B cell (primary cell): ENCODE measurements at regions not wholly inside any gene's neighbourhood (a gene's known extent, or its start where the extent isn't known, plus 50 kb on each side); places are given as distances from the start of the nearest gene placed in this dataset.

ENCODE experiments used
- ATAC-seq: fragments of 200-7000 bp; cut with Tn5 transposase; one replicate; pipeline ENCODE4 v1.10.0; 2021; ENCODE audit warnings: low read depth, mild to moderate bottlenecking, moderate number of reproducible peaks, moderate library complexity
- CTCF ChIA-PET: fragments of 350-600 bp; sonication (Branson Sonifier 250); formaldehyde crosslinking; loops from one replicate; lab custom pipeline; 2021; ENCODE audit warnings: antibody characterized with exemption, inconsistent platforms; lab: Charles Lee
- POLR2A ChIA-PET: fragments of 350-600 bp; sonication (Branson Sonifier 250); formaldehyde crosslinking; loops from one replicate; lab custom pipeline; 2021; ENCODE audit warnings: antibody characterized with exemption; lab: Charles Lee
- DNase-seq: peaks from one replicate; pipeline ENCODE4 v3.0.0; 2013
- H2AFZ ChIP-seq: 2 replicates; pipeline ENCODE4 v1.6.1; 2012; ENCODE audit warnings: mild to moderate bottlenecking, low read depth, low read length; ENCODE audit not compliant: insufficient read depth, poor library complexity, severe bottlenecking
- H3K27ac ChIP-seq, 2 donors: 1 replicate in 1 of 2; 2 replicates in 1 of 2; pipeline ENCODE4 v1.5.1; 2012 to 2013; ENCODE audit warnings: low read length in 2 of 2, mild to moderate bottlenecking in 2 of 2, moderate library complexity in 1 of 2
- H3K27me3 ChIP-seq, 4 experiments: fragments of 200-600 bp in 1 of 4; sonication (generic) in 1 of 4; replicated peaks in 1 of 4; 1 replicate in 2 of 4; 2 replicates in 2 of 4; pipeline versions ENCODE4 v1.6.1 to v1.7.0; 2013 to 2016; ENCODE audit warnings: low read length in 3 of 4, mild to moderate bottlenecking in 2 of 4, mixed read lengths in 1 of 4, moderate library complexity in 1 of 4; ENCODE audit not compliant: insufficient read depth in 4 of 4, control insufficient read depth in 3 of 4; ENCODE audit errors: control extremely low read depth in 1 of 4
- H3K36me3 ChIP-seq, 2 experiments: replicated peaks in 1 of 2; 1 replicate in 1 of 2; 2 replicates in 1 of 2; pipeline versions ENCODE4 v1.6.1 to v1.7.1; 2013; ENCODE audit warnings: low read length in 1 of 2; ENCODE audit not compliant: insufficient read depth in 2 of 2, control insufficient read depth in 1 of 2; ENCODE audit errors: control extremely low read depth in 1 of 2, extremely low read depth in 1 of 2
- H3K4me1 ChIP-seq, 2 donors: fragments of 200-600 bp in 1 of 2; sonication (generic) in 1 of 2; 1 replicate in 1 of 2; 2 replicates in 1 of 2; pipeline versions ENCODE4 v1.5.1 to v1.6.1; 2013 to 2017; ENCODE audit warnings: low read length in 2 of 2; ENCODE audit not compliant: control insufficient read depth in 2 of 2, insufficient read depth in 2 of 2
- H3K4me2 ChIP-seq: replicated peaks from 2 replicates; pipeline ENCODE3; 2012; ENCODE audit warnings: mild to moderate bottlenecking, low read depth, low read length; ENCODE audit not compliant: poor library complexity, severe bottlenecking
- H3K4me3 ChIP-seq, 5 experiments: fragments of 200-600 bp in 1 of 5; sonication (generic) in 1 of 5; 1 replicate in 3 of 5; 2 replicates in 2 of 5; pipeline versions ENCODE4 v1.5.1 to v1.7.0; 2011 to 2016; ENCODE audit warnings: low read length in 4 of 5, mild to moderate bottlenecking in 4 of 5, low read depth in 2 of 5, control low read depth in 1 of 5, moderate library complexity in 1 of 5; ENCODE audit not compliant: insufficient read depth in 1 of 5; ENCODE audit errors: control extremely low read depth in 1 of 5, extremely low read depth in 1 of 5
- H3K79me2 ChIP-seq: fragments of 200-600 bp; sonication (generic); one replicate; pipeline ENCODE4 v1.6.0; 2016; ENCODE audit warnings: low read length; ENCODE audit not compliant: control insufficient read depth, insufficient read depth
- H3K9ac ChIP-seq: fragments of 200-600 bp; sonication (generic); 2 replicates; pipeline ENCODE4 v1.6.1; 2017; ENCODE audit warnings: mild to moderate bottlenecking, low read length, moderate library complexity
- H3K9me3 ChIP-seq, 3 donors: one replicate each; pipeline versions ENCODE4 v1.6.1 to v1.7.1; 2013; ENCODE audit warnings: low read length in 2 of 3; ENCODE audit not compliant: control insufficient read depth in 2 of 3, insufficient read depth in 1 of 3; ENCODE audit errors: control extremely low read depth in 1 of 3
- H4K20me1 ChIP-seq: 2 replicates; pipeline ENCODE4 v1.6.0; 2012; ENCODE audit warnings: mild to moderate bottlenecking, low read length; ENCODE audit not compliant: insufficient read depth, control insufficient read depth, poor library complexity, severe bottlenecking
- H3K27ac Mint-ChIP-seq: one replicate; pipeline ENCODE4 v1.8.0; 2021; ENCODE audit warnings: mixed read lengths
- H3K27me3 Mint-ChIP-seq: one replicate; pipeline ENCODE4 v1.8.0; 2021; ENCODE audit warnings: mixed read lengths
- H3K4me1 Mint-ChIP-seq: one replicate; pipeline ENCODE4 v1.8.0; 2021; ENCODE audit warnings: mixed read lengths
- H3K4me3 Mint-ChIP-seq: one replicate; pipeline ENCODE4 v1.8.0; 2021; ENCODE audit warnings: mixed read lengths
- H3K9me3 Mint-ChIP-seq: one replicate; pipeline ENCODE4 v1.8.0; 2022; ENCODE audit warnings: mixed read lengths; ENCODE audit not compliant: insufficient read depth
- CTCF ChIP-seq: fragments of 200-600 bp; IDR thresholded peaks from one replicate; pipeline ENCODE4 v1.8.0; 2022; ENCODE audit warnings: antibody characterized with exemption, mild to moderate bottlenecking
- EZH2 ChIP-seq: IDR thresholded peaks from 2 replicates; pipeline ENCODE4 v1.6.1; 2012; ENCODE audit warnings: borderline replicate concordance, low read depth, mild to moderate bottlenecking, moderate library complexity, low read length; ENCODE audit not compliant: insufficient read depth, poor library complexity, severe bottlenecking
- WGBS: methylation state at CpG from one replicate; pipeline ENCODE4 v1.1.5; 2013; ENCODE audit warnings: missing lambda C conversion rate; ENCODE audit not compliant: insufficient coverage; 5-methylcytosine and 5-hydroxymethylcytosine counted together
- intact Hi-C: fragments of 100-400 bp; cut with micrococcal nuclease; formaldehyde crosslinking; loops from one replicate; pipeline ENCODE4 v1.10.0; 2022

- ChIA-PET CTCF (no interaction called here), POLR2A (no interaction called here)
- Histone ChIP-seq H3K9ac (no peak overlapping the region), H3K4me1 (peaks cover 0 to 6% of the 10 kb centered on the region in 2 donors), H2AFZ (no peak overlapping the region), H4K20me1 (no peaks in the 10 kb centered on the region), H3K9me3 (no peaks in the 10 kb centered on the region), H3K4me3 (no peak overlapping the region), H3K4me2 (no peak overlapping the region), H3K36me3 (no peaks in the 10 kb centered on the region), H3K27ac (no peak overlapping the region), H3K79me2 (no peaks in the 10 kb centered on the region), H3K27me3 (no peaks in the 10 kb centered on the region)
- Mint-ChIP-seq H3K4me3 (no peak overlapping the region), H3K27me3 (peaks cover 3% of the 10 kb centered on the region), H3K9me3 (no peaks in the 10 kb centered on the region), H3K27ac (no peak overlapping the region), H3K4me1 (peaks cover 2% of the 10 kb centered on the region)
- no peak for ATAC-seq
- TF ChIP-seq EZH2 (no peak), CTCF (no peak)
- intact Hi-C loops, result no loop called here
- no peak for DNase-seq
- WGBS, result no CpG with 5 or more reads among the region's 4 CpGs
Observed at GRCh38 chr15:63434576-63435186, 53.0 kb upstream of the CA12 start.

- CTCF ChIA-PET, result no interaction called here
- peaks cover 0 to 6% of the 10 kb centered on the region in 2 donors for H3K4me1 ChIP-seq
- intact Hi-C loops, result no loop called here
- Mint-ChIP-seq H3K27me3 (peaks cover 5% of the 10 kb centered on the region), H3K4me1 (peaks cover 2% of the 10 kb centered on the region), H3K4me3 (no peak overlapping the region), H3K9me3 (no peaks in the 10 kb centered on the region), H3K27ac (no peak overlapping the region)
- no peak for ATAC-seq
- no peak overlapping the region for H3K9ac ChIP-seq
- no peak overlapping the region for H3K4me3 ChIP-seq
- no peak overlapping the region for H3K4me2 ChIP-seq
- H3K9me3 ChIP-seq, result no peaks in the 10 kb centered on the region
- no peaks in the 10 kb centered on the region for H3K27me3 ChIP-seq
- no peaks in the 10 kb centered on the region for H4K20me1 ChIP-seq
- H3K27ac ChIP-seq, result no peak overlapping the region
- no peak for DNase-seq
- 91% methylated on average over 7 of the region's 9 CpGs for WGBS
- H2AFZ ChIP-seq, result no peak overlapping the region
- no peaks in the 10 kb centered on the region for H3K79me2 ChIP-seq
- POLR2A ChIA-PET, result no interaction called here
- H3K36me3 ChIP-seq, result no peaks in the 10 kb centered on the region
- TF ChIP-seq EZH2, result no peak
- TF ChIP-seq CTCF, result no peak
Observed at GRCh38 chr15:63435204-63435820, 53.7 kb upstream of the CA12 start.
